T-helper 2 cell (primary cell): ENCODE measurements at regions not wholly inside any gene's neighbourhood (a gene's known extent, or its start where the extent isn't known, plus 50 kb on each side); places are given as distances from the start of the nearest gene placed in this dataset.

Experiments used
- DNase-seq, 5 experiments: peaks; one replicate each; pipeline versions ENCODE4 v3.0.0 to v3.0.0-alpha.2; 2012 to 2022

DNA sequence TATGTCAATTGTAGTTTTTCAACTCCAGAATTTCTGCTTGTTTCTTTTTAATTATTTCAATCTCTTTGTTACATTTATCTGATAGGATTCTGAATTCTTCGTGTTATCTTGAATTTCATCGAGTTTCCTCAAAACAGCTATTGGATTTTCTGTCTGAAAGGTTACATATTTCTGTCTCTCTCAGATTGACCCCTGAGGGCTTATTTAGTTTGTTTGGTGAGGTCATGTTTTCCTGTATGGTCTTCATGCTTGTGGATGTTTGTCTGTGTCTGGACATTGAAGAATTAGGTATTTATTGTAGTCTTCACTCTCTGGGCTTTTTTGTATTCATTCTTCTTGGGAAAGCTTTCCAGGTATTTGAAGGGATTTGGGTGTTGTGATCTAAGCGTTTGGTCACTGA is 85.6 kb downstream of the SNAPC1 start:
- no peak for DNase-seq

- DNase-seq = no peak
Measured at GRCh38 chr14:61854898-61855297, 92.7 kb downstream of the SNAPC1 start.

GRCh38 chr14:61860294-61860918 is 98.2 kb downstream of the SNAPC1 start:
- peak in 4 of 5 experiments; percentile 2 to 61 (median 34) for DNase-seq

- DNase-seq = no peak
Measured at GRCh38 chr14:61861320-61861865, 99.2 kb downstream of the SNAPC1 start.

DNA sequence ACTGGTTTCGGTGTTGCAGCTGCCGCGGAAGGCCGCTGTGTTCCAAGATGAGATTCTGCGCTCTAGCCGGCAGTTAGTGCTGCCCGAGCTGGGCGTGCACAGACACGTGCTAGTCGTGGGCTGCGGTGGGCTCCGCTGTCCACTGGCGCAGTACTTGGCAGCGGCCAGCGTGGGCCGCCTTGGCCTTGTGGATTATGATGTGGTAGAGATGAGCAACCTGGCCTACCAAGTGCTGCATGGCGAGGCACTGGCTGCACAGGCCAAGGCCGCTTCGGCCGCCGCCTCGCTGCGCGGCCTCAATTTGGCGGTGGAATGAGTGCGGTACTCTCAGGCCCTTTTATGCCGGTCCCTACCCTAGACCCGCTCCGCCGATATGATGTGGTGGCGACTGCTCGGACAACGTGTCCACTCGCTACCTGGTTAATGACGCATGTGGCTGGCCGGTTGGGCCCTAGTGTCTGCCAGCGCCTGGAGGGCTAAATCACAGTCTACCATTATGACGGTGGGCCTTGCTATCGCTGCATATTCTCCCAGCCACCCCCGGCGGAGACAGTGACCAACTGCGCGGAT is 102.2 kb downstream of the SNAPC1 start:
- DNase-seq = no peak

DNA sequence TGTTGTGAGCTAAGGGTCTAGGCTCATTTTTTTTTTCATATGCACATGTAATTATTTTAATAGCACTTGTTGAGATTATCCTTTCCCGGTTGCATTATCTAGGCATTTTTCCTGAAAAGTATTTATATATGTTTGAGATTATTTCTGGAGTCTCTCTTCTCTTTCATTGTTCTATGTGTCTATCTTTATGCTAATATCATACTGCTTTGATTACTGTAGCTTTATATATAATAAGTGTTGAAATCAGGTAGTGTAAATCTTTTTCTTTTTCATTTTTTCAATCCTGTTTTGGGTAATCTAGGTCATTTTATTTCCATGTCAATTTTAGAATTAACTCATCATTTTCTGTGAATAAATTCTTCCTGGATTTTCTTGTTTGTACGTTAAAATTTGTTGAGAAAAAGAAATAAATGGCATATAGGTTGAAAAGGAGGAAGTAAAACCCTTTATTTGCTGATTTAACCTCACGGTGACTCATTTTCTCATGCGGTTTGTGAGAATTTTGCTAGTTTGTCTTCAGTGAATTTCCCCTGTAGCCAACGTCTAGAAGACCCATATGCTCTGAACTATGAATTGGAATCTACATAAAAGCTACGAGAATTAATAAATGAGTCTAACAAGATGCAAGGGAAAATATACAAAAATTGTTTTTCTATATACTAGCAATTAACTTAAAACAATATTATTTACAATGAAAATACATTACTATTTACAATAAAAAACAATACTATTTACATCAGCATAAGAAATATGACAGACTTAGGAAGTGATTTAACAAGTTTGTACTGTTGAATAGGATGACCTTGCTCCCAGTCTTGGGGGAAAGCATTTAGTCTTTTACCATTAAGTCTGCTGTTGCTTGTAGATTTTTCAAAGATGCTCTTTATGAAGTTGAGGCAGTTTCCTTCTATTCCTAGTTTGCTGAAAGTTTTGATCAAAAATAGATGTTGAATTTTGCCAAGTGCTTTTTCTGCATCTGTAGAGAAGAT is 105.0 kb downstream of the SNAPC1 start:
- peak in 1 of 5 experiments; percentile 43 for DNase-seq

DNA sequence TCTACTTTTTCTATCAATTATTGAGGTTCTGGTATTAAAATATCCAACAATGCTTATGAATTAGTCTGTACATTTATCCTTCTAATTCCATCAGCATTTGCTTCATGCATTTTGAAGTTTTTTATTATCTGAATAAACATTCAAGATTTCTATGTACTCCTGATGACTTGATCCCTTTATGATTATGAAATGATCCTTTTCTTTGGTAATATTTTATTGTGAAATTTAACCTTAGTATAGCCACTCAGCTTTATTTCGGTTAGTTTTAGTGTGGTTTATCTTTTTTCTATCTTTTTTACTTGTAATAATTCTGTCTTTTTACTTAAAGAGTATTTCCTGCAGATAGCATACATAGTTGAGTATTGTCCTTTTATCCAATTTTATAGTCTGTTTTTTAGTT is 106.6 kb downstream of the SNAPC1 start:
- DNase-seq = no peak

DNA sequence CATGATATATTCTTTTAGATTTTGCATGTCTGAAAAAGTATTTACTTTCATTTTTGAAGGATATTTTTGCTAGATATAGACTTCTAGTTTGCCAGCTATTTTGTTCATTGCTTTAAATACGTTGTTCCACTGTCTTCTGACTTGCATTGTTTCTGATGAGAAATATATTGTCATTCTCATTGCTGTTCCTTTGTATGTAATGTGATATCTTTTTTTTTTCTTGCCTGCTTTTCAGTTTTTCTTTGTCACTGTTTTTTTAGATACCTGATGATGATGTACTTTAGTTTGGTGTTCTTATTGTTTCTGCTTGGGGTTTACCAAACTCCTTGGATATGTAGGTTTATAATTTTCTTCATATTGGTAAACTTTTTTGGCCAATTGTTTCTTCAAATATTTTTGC is 107.9 kb downstream of the SNAPC1 start:
- DNase-seq = no peak

GRCh38 chr14:61872452-61872851 is 110.2 kb downstream of the SNAPC1 start:
- DNase-seq = no peak

GRCh38 chr14:61875483-61875882 is 113.3 kb downstream of the SNAPC1 start:
- DNase-seq = no peak

- DNase-seq = peak in 1 of 5 experiments; percentile 48
Measured at GRCh38 chr14:61876362-61877034, 114.3 kb downstream of the SNAPC1 start.

DNA sequence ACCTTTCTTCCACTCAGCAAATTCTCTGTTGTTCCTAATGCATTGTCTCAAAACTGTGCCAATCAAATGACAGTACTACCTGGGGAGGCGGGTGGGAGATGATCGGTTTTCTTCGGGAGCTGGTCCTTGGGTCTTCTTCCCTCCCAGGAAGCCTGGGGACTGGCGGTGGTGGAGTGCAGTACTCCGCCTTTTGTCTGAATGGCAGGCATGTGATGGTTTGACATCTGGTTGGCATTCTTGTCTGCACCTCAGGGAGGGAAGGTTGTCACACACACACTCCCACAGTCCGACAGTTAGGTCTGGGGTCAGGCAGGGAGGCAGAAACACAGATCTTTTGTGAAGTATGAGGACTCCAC is 114.8 kb downstream of the SNAPC1 start:
- DNase-seq = no peak

DNA sequence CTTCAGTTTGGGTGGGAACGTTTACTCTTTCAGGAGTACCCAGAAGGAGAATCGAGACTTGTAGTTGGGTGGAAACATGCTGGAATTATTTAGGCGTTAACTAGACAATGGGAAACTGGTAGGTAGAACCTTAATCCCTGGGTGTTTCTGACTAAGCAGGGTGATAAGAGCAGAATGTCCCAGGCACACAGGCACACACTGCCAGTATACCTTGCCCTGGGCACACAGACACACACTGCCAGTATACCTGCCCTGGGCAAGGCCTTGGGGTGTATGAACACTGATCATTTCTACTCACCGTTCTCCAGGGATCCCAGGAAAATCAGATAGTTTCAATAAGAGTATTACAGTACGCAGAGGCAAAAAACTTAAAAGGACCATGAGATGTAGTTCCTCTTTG is 115.5 kb downstream of the SNAPC1 start:
- DNase-seq = no peak

DNA sequence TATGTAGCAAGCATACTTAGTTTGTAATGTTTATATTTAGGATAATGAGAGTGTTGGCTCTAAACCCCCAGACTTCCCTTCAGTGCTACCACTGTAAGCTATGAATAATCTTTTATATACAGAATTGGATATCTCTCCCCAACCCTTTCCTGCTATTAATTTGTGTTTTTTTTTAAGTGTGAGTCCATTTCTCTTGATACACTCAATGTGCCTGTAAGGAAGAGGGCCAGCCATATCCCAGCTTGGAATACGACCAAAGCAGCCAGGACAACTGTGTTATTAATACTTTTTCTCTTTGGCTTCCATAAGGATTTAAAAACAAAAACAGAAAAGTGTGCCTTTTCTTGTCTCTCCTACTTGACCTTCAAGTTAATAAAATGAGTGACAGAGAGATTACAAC is 116.7 kb downstream of the SNAPC1 start:
- no peak for DNase-seq

GRCh38 chr14:61881046-61881445 is 118.8 kb downstream of the SNAPC1 start:
- DNase-seq = no peak

DNA sequence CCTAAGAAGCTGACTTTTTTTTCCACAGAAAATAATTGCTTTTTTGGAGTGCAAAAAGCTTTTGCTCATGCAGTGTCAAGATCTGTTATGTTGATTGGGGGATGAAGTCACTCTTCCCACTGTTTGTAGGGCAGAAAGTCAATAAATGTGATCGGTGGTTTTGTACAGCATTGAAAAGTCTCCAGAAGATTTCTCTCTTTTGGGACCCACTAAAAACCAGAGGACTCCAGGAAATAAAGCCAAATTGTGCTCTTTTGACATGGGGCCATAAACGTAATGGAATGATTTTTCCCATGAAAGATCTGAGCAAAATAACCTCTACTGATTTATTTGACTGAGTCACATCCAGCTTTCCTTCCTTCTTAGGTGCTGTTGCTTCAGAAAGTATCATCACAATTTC is 122.5 kb downstream of the SNAPC1 start:
- DNase-seq = no peak

- DNase-seq = no peak
Measured at GRCh38 chr14:61885203-61885961, 123.2 kb downstream of the SNAPC1 start.

DNA sequence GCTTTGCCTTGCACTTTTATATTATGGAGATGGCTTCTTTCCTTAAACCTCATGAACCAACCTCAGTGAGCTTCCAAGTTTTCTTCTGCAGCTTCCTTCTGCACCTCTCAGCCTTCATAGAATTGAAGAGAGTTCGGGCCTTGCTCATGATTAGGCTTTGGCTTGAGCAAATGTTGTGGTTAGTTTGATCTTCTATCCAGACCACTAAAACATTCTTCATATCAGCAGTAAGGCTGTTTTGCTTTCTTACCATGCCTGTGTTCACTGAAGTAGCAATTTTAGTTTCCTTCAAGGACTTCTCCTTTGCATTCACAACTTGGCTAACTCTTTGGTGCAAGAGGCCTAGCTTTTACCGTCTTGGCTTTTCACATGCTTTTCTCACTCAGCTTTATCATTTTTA is 125.4 kb downstream of the SNAPC1 start:
- no peak for DNase-seq

GRCh38 chr14:61889914-61890351 is 127.7 kb downstream of the SNAPC1 start:
- peak in 2 of 5 experiments; percentile 26 to 87 for DNase-seq

- DNase-seq = no peak
Measured at GRCh38 chr14:61891170-61891569, 128.9 kb downstream of the SNAPC1 start.

GRCh38 chr14:61891810-61892209 is 129.6 kb downstream of the SNAPC1 start:
- no peak for DNase-seq

DNA sequence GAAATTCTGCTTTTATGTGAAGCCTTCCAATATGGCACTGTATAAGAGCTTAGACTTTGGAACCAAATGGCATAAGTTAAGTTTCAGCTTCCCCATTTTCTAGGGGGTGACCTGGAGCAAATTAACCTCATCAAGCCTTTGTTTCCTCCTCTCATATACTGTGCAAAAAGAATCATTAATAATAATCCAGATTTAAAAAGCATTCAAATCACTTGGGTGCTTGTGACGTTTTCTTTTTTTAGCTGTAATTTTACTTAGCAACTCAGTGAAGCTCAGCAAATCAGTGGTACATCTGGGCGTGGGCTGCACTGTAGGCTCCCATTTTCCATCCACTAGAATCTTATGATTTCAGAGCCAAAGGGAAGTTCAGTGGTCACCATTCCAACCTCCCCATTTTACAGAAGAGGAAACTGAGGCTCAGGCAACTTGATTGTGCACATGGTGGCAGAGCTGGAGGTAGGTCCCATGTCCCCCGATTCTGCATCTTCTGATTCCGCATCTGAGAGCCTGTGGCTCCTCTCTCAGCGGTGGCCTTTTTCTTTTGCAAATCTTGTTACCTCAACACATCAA is 131.2 kb downstream of the SNAPC1 start:
- DNase-seq = no peak
